ENCODE measurements at regions not wholly inside any gene's neighbourhood (a gene's known extent, or its start where the extent isn't known, plus 50 kb on each side); places are given as distances from the start of the nearest gene placed in this dataset.

DNA sequence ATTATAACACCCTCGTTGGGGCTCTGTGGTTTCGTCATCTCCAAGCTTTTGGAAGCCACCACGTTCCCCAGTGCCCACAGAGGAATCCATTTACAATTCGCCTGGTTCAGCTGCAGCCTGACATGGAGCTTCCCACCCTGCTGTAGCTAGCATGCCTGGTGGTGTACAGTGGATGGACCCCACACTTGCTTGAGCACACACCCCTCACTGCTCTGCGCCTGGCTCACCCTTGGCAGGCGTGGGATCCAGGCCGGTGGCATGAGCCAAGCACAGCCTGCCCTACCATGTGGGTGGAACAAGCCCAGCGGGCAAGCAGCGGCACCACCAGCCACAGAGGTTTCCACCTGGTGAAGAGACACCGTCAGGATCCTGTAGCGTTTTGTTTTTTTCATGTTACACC lies 1045.7 kb upstream of the CDH9 start:
- Histone ChIP-seq H3K36me3 (ENCODE audit: control insufficient read depth in 2 of 2, extremely low read depth in 1 of 2, insufficient read depth in 2 of 2, low read length in 2 of 2) (no peaks in the 10 kb centered on the region), H3K4me1 (ENCODE audit: control insufficient read depth, extremely low read depth, insufficient read depth, low read length) (no peaks in the 10 kb centered on the region), H2AFZ (ENCODE audit: low read depth, low read length) (no peak overlapping the region), H3K9me1 (replicated peaks; ENCODE audit: control insufficient read depth, extremely low read depth, insufficient read depth, low read length) (no peaks in the 10 kb centered on the region), H3K9ac (replicated peaks; ENCODE audit: extremely low read depth, insufficient read depth, low read length) (no peak overlapping the region), H3K27me3 (ENCODE audit: control insufficient read depth in 2 of 2, insufficient read depth in 2 of 2, low read length in 2 of 2) (no peaks in the 10 kb centered on the region), H3K27ac (ENCODE audit: insufficient read depth, low read depth, low read length) (no peak overlapping the region), H3K79me2 (ENCODE audit: control insufficient read depth, insufficient read depth, low read length) (no peaks in the 10 kb centered on the region), H4K20me1 (replicated peaks; ENCODE audit: control insufficient read depth, extremely low read depth, insufficient read depth, low read length) (no peaks in the 10 kb centered on the region), H3K4me2 (ENCODE audit: insufficient read depth, low read length) (no peak overlapping the region), H3K4me3 (replicated peaks in 1 of 3; ENCODE audit: insufficient read depth in 1 of 3, low read depth in 1 of 3, low read length in 3 of 3) (no peak overlapping the region), H3K9me3 (replicated peaks; ENCODE audit: control insufficient read depth, insufficient read depth, low read length) (peaks cover 5% of the 10 kb centered on the region)
- ChIA-PET POLR2A (no interaction called here), CTCF (no interaction called here)
- dilution Hi-C loops (cut with MboI; ENCODE audit: extremely low pct_ligation_motif_present, low sequenced_read_pairs), result no loop called here
- TF ChIP-seq, protein P1, sequence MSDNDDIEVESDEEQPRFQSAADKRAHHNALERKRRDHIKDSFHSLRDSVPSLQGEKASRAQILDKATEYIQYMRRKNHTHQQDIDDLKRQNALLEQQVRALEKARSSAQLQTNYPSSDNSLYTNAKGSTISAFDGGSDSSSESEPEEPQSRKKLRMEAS (IDR thresholded peaks at IDR 0.05; ENCODE audit: insufficient read depth, insufficient read length), result no peak
- no peak for TF ChIP-seq POLR2A (IDR thresholded peaks at IDR 0.05; ENCODE audit: low read depth, low read length)
- no peak for TF ChIP-seq FOS (IDR thresholded peaks at IDR 0.05; ENCODE audit: borderline replicate concordance, insufficient read depth, low read length)
- TF ChIP-seq, protein P2, sequence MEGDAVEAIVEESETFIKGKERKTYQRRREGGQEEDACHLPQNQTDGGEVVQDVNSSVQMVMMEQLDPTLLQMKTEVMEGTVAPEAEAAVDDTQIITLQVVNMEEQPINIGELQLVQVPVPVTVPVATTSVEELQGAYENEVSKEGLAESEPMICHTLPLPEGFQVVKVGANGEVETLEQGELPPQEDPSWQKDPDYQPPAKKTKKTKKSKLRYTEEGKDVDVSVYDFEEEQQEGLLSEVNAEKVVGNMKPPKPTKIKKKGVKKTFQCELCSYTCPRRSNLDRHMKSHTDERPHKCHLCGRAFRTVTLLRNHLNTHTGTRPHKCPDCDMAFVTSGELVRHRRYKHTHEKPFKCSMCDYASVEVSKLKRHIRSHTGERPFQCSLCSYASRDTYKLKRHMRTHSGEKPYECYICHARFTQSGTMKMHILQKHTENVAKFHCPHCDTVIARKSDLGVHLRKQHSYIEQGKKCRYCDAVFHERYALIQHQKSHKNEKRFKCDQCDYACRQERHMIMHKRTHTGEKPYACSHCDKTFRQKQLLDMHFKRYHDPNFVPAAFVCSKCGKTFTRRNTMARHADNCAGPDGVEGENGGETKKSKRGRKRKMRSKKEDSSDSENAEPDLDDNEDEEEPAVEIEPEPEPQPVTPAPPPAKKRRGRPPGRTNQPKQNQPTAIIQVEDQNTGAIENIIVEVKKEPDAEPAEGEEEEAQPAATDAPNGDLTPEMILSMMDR (IDR thresholded peaks at IDR 0.05; ENCODE audit: extremely low read depth in 1 of 2, insufficient read depth in 1 of 2, low read depth in 1 of 2, low read length in 2 of 2), result no peak
- TF ChIP-seq MYC (IDR thresholded peaks at IDR 0.05; ENCODE audit: low read depth, low read length), result no peak
- TF ChIP-seq EZH2 (IDR thresholded peaks at IDR 0.05; ENCODE audit: borderline replicate concordance, low read depth, low read length, severe bottlenecking), result no peak
- no peak for TF ChIP-seq JUN (IDR thresholded peaks at IDR 0.05; ENCODE audit: borderline replicate concordance, insufficient read depth, insufficient read length, low read depth)
- no peak for TF ChIP-seq POLR2AphosphoS5 (IDR thresholded peaks at IDR 0.05; ENCODE audit: insufficient read depth, low read depth, low read length)
- TF ChIP-seq GATA2 (IDR thresholded peaks at IDR 0.05; ENCODE audit: insufficient read depth, insufficient read length, low read depth, low read length), result no peak
- intact Hi-C loops (cut with micrococcal nuclease), result no loop called here
- FAIRE-seq (no peak), DNase-seq (ENCODE audit: low read depth, low spot score) (no peak)
- no TSS peak for BruUV-seq (replicated peaks)

All from endothelial cell of umbilical vein (primary cell).